GM12878 (cell line): ENCODE measurements at regions not wholly inside any gene's neighbourhood (a gene's known extent, or its start where the extent isn't known, plus 50 kb on each side); places are given as distances from the start of the nearest gene placed in this dataset.

Source experiments
- ATAC-seq: fragments of 200-7000 bp; cut with Tn5 transposase; 3 replicates; pipeline ENCODE4 v1.9.1; 2020; ENCODE audit warnings: mild to moderate bottlenecking, moderate library complexity
- BruUV-seq: library from RNA; stranded (reverse); fragments of 400-500 nt; replicated peaks from 2 replicates; lab custom pipeline; 2021; lab: Mats Ljungman, UMichigan
- CTCF ChIA-PET: fragments of 300-600 bp; sonication (Branson Sonifier 250); formaldehyde crosslinking; extraction: SDS; loops from one replicate; lab custom pipeline; 2021; ENCODE audit warnings: inconsistent platforms; lab: Yijun Ruan, JAX
- POLR2A ChIA-PET: fragments of 350-600 bp; formaldehyde crosslinking; extraction: SDS; loops from one replicate; lab custom pipeline; 2021; ENCODE audit warnings: inconsistent platforms; lab: Charles Lee
- RAD21 ChIA-PET: fragments of 300-600 bp; sonication (Branson Sonifier 250); formaldehyde crosslinking; loops from one replicate; lab custom pipeline; 2023; ENCODE audit warnings: antibody characterized with exemption; ENCODE audit not compliant: unreplicated experiment; lab: Charles Lee
- SMC1A ChIA-PET: fragments of 300-600 bp; sonication (Branson Sonifier 250); formaldehyde crosslinking; loops from one replicate; lab custom pipeline; 2023; ENCODE audit not compliant: unreplicated experiment, uncharacterized antibody; lab: Charles Lee
- DNase-seq: peaks from one replicate; pipeline ENCODE4 v3.0.0-alpha.2; 2011; ENCODE audit warnings: low read depth, low spot score
- FAIRE-seq: peaks from 3 replicates; lab custom pipeline; 2011; peaks lifted over from hg19 to GRCh38; lab: Jason Lieb, UNC
- H2AFZ ChIP-seq: 2 replicates; pipeline ENCODE4 v1.6.0; 2011; ENCODE audit warnings: low read depth, low read length, control low read depth; ENCODE audit not compliant: control insufficient read depth
- H3K27ac ChIP-seq: 2 replicates; pipeline ENCODE4 v1.5.1; 2011; ENCODE audit warnings: control low read depth; ENCODE audit not compliant: control insufficient read depth, insufficient read depth
- H3K27me3 ChIP-seq, 2 experiments: replicated peaks in 1 of 2; 2 replicates each; pipeline versions ENCODE4 v1.6.0 to v1.6.1; 2011; ENCODE audit warnings: low read length in 1 of 2; ENCODE audit not compliant: control insufficient read depth in 2 of 2, insufficient read depth in 2 of 2
- H3K36me3 ChIP-seq, 2 experiments: 2 replicates each; pipeline ENCODE4 v1.5.1; 2011; ENCODE audit warnings: low read length in 1 of 2; ENCODE audit not compliant: control insufficient read depth in 2 of 2, insufficient read depth in 2 of 2
- H3K4me1 ChIP-seq: 2 replicates; pipeline ENCODE4 v1.6.1; 2011; ENCODE audit warnings: mild to moderate bottlenecking, low read length, moderate library complexity, mixed read lengths; ENCODE audit not compliant: control insufficient read depth, insufficient read depth
- H3K4me2 ChIP-seq: 2 replicates; pipeline ENCODE4 v1.6.0; 2011; ENCODE audit warnings: control low read depth; ENCODE audit not compliant: control insufficient read depth, insufficient read depth
- H3K4me3 ChIP-seq: fragments of 200-600 bp; sonication (generic); 2 replicates; pipeline ENCODE4 v1.5.1; 2016
- H3K79me2 ChIP-seq: 2 replicates; pipeline ENCODE4 v1.6.0; 2011; ENCODE audit warnings: low read length; ENCODE audit not compliant: control insufficient read depth, insufficient read depth
- H3K9ac ChIP-seq: 2 replicates; pipeline ENCODE4 v1.8.0; 2011; ENCODE audit warnings: low read length, control low read depth, mixed read lengths; ENCODE audit not compliant: control insufficient read depth, insufficient read depth
- H3K9me3 ChIP-seq: replicated peaks from 3 replicates; pipeline ENCODE4 v1.5.1; 2011; ENCODE audit warnings: mild to moderate bottlenecking, low read length; ENCODE audit not compliant: control insufficient read depth, insufficient read depth
- H4K20me1 ChIP-seq: 2 replicates; pipeline ENCODE4 v1.6.0; 2011; ENCODE audit not compliant: control insufficient read depth, insufficient read depth
- CHD1 ChIP-seq: IDR thresholded peaks from 2 replicates; pipeline ENCODE4 v1.6.1; 2012; ENCODE audit warnings: low read depth, low read length, improper control_type of control experiment
- GABPA ChIP-seq: IDR thresholded peaks from 2 replicates; pipeline ENCODE4 v1.6.1; 2014; ENCODE audit warnings: antibody characterized with exemption, low read depth, mild to moderate bottlenecking, inconsistent platforms
- KAT2A ChIP-seq: conservative IDR thresholded peaks from 2 replicates; pipeline ENCODE4 v1.6.1; 2011; ENCODE audit warnings: low read depth, low read length; ENCODE audit not compliant: control insufficient read depth
- MEF2B ChIP-seq: fragments of 450-650 bp; IDR thresholded peaks from 2 replicates; pipeline ENCODE4 v1.6.1; 2018; ENCODE audit warnings: mild to moderate bottlenecking, moderate library complexity; ENCODE audit not compliant: partially characterized antibody, poor library complexity, severe bottlenecking
- MTA2 ChIP-seq: fragments of 450-650 bp; IDR thresholded peaks from 2 replicates; pipeline ENCODE4 v1.6.1; 2016; ENCODE audit warnings: low read depth, mild to moderate bottlenecking, moderate library complexity
- MXI1 ChIP-seq: fragments of 150-350 bp; IDR thresholded peaks from 2 replicates; pipeline ENCODE4 v1.6.1; 2011; ENCODE audit warnings: low read depth, mild to moderate bottlenecking, inconsistent platforms, low read length, improper control_type of control experiment
- MYB ChIP-seq: fragments of 150-350 bp; IDR thresholded peaks from 2 replicates; pipeline ENCODE4 v1.6.1; 2014; ENCODE audit warnings: mild to moderate bottlenecking, low read depth, low read length, borderline replicate concordance
- PAX5 ChIP-seq: IDR thresholded peaks from 2 replicates; pipeline ENCODE4 v1.6.1; 2011; ENCODE audit warnings: low read depth, low read length, borderline replicate concordance
- TARDBP ChIP-seq: IDR thresholded peaks from 2 replicates; pipeline ENCODE4 v1.6.1; 2016; ENCODE audit warnings: borderline replicate concordance
- TCF3 ChIP-seq: IDR thresholded peaks from 2 replicates; pipeline ENCODE4 v1.6.1; 2012; ENCODE audit warnings: low read depth, mild to moderate bottlenecking, low read length, borderline replicate concordance; ENCODE audit not compliant: insufficient read depth
- ZBTB33 ChIP-seq: fragments of 450-650 bp; IDR thresholded peaks from 2 replicates; pipeline ENCODE4 v1.6.1; 2017; ENCODE audit warnings: mild to moderate bottlenecking
- ZNF384 ChIP-seq: IDR thresholded peaks from 2 replicates; pipeline ENCODE4 v1.6.1; 2012; ENCODE audit warnings: low read depth, mild to moderate bottlenecking, low read length, improper control_type of control experiment, borderline replicate concordance
- WGBS: methylation state at CpG from one replicate; pipeline ENCODE4 v1.1.6; 2016; ENCODE audit warnings: low lambda C conversion rate; ENCODE audit not compliant: insufficient replicate concordance, insufficient coverage; ENCODE audit errors: missing lambda C conversion rate; 5-methylcytosine and 5-hydroxymethylcytosine counted together
- in situ Hi-C: fragments of 300-500 bp; cut with MboI; formaldehyde crosslinking; loops from 9 replicates; pipeline ENCODE4 v1.14.3; 2018; ENCODE audit warnings: mixed read lengths
- intact Hi-C: fragments of 100-400 bp; cut with micrococcal nuclease; formaldehyde crosslinking; loops from one replicate; pipeline ENCODE4 v1.14.2; 2022; ENCODE audit not compliant: unreplicated experiment

DNA sequence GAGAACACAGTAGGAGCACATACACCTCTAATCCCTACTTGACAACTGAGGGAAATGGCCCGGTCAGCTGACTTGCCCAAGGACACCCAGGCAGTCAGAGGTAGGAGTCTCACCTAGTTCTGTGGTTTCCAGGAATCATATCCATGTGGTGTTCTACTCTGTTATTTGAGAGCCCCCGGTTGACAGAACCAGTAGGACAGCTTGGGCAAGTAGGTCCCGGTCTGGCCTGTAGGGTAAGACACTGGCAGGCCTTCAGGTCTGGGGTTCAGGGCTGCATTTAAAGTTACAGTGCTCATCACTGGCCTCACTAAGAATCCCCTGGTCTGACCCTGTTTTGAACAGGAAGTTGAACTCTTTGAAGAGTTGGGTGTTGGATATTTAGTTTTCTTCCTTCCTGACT is 476.1 kb downstream of the SHQ1 start:
- SMC1A ChIA-PET: no interaction called here
- in situ Hi-C loops: no loop called here
- H3K79me2 ChIP-seq: no peaks in the 10 kb centered on the region
- H2AFZ ChIP-seq: no peak overlapping the region
- DNase-seq (no peak), FAIRE-seq (no peak)
- H3K9me3 ChIP-seq: no peaks in the 10 kb centered on the region
- H3K27me3 ChIP-seq: no peaks in the 10 kb centered on the region
- no peak overlapping the region for H3K27ac ChIP-seq
- 51% methylated on average over 3 of the region's 3 CpGs for WGBS
- TF ChIP-seq KAT2A: no peak
- TF ChIP-seq MEF2B: no peak
- TF ChIP-seq MXI1: no peak
- no peak for TF ChIP-seq TCF3
- TF ChIP-seq MYB: no peak
- no peak for TF ChIP-seq MTA2
- no peak for TF ChIP-seq ZNF384
- no peak for TF ChIP-seq ZBTB33
- TF ChIP-seq PAX5: no peak
- no peak for TF ChIP-seq GABPA
- no peak for TF ChIP-seq TARDBP
- TF ChIP-seq CHD1: no peak
- TF ChIP-seq, all 136 proteins: peak for 0
- intact Hi-C loops: no loop called here
- no TSS peak for BruUV-seq
- ChIA-PET RAD21 (interaction anchor here (0.6 kb wide), 1 partner anchor 130 kb away, joined by 6 read pairs; no protein-coding TSS in a partner anchor), CTCF (no interaction called here), POLR2A (no interaction called here)
- no peak overlapping the region for H3K4me2 ChIP-seq
- no peaks in the 10 kb centered on the region for H4K20me1 ChIP-seq
- no peaks in the 10 kb centered on the region; a peak in 2 of 4 replicates for H3K36me3 ChIP-seq
- no peak for ATAC-seq
- peaks cover 3% of the 10 kb centered on the region; the same call in 1 of the 2 replicates for H3K4me1 ChIP-seq
- H3K4me3 ChIP-seq: no peak overlapping the region
- no peak overlapping the region for H3K9ac ChIP-seq
